ENCODE measurements at regions not wholly inside any gene's neighbourhood (a gene's known extent, or its start where the extent isn't known, plus 50 kb on each side); places are given as distances from the start of the nearest gene placed in this dataset.

DNA sequence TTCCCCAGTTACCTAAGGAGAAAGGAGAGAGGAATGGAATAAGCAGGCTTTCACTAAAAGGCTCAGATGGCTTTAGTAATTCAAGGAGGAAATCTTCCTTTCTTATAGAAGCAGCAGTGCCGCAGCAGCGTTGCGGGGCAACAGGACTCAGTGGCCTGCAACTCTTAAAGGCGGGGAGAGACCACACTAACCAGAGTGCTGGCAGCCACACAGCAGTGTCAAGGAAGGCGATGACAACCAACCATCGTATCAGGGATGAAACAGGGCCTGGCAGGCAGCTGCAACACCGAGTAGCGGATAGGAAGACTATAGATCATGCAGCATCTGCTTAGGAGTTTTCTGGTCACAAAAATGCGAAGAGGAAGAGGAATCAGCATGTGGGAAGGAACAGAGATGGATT is 106.0 kb downstream of the ERCC5 start:
- peaks cover 0 to 6% (median 0%) of the 10 kb centered on the region in 4 donors for H3K4me1 ChIP-seq
- WGBS, 2 donors: 92 to 93% methylated on average over 9 of the region's 9 CpGs
- no peaks in the 10 kb centered on the region for H3K27me3 ChIP-seq
- no peaks in the 10 kb centered on the region for H3K9me3 ChIP-seq
- no peak overlapping the region for H3K4me3 ChIP-seq
- no peak for DNase-seq (ENCODE audit: low spot score in 2 of 2)
- H3K27ac ChIP-seq: no peak overlapping the region
- H3K36me3 ChIP-seq: no peaks in the 10 kb centered on the region
- no peak for TF ChIP-seq POLR2A (IDR thresholded peaks at IDR 0.05)

DNA sequence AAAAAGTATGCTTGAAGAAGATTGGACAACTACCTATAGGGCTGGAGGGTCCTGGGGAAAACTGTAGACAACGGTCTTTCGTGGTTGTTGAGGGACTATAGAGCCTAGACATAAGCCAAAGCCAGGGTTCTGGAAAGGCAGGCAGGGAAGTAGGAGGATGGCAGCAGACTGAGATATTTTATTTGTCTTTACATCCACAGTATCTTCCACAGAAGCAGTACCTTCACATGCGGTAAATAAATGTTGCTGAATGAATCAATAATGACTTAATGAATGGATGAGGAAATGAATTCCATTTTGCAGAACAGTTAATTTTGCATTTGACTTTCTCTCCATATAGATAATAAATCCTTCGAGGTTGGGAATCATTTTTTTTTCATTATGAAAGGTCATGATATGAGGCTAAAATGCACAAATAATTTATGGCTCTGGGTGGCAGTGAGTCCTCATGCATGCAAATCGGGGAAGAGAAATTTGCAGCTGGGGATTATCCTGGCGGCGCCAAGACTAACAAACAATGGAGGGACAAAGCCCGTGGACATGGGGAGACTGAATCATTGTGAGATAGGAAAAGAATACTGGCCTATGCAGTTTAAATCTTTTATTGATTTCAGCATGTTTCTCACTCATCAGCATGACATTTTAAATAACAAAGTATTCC is 102.0 kb downstream of the ERCC5 start:
- Histone ChIP-seq H3K4me1 (peaks cover 0 to 6% (median 0%) of the 10 kb centered on the region in 4 donors), H3K27ac (peak overlapping the region in 1 of 4 donors; percentile 4), H3K4me3 (no peak overlapping the region), H3K9me3 (peaks cover 0 to 2% (median 0%) of the 10 kb centered on the region in 4 donors), H3K27me3 (no peaks in the 10 kb centered on the region), H3K36me3 (no peaks in the 10 kb centered on the region)
- peak in 1 of 2 donors; percentile 12 for DNase-seq (ENCODE audit: low spot score in 2 of 2)
- 42 to 47% methylated on average over 8 of the region's 8 CpGs for whole genome bisulfite sequencing, 2 donors
- TF ChIP-seq POLR2A (IDR thresholded peaks at IDR 0.05): no peak
- TF ChIP-seq CTCF (IDR thresholded peaks at IDR 0.05): peak in 3 of 5 experiments; percentile 29 to 42 (median 37)
- TF ChIP-seq EP300 (IDR thresholded peaks at IDR 0.05): no peak

DNA sequence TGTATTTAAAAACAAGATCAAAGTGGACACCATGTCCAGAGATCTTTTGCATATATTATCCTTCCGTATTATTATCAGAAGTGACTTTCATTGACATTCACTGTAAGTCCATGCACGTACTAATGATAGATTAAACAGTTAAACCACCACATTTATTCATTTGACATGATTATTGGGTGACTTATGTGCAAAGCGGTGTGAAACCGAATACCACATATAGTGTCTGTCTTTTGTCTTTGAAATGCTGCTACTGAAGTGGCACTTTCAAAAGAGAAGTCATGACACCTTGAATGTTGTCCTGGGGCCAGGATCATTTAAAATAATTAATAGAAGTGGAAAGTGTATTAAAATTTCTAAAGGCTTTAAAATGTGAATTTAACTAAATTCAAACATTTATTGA is 100.1 kb downstream of the ERCC5 start:
- no peak overlapping the region for H3K27ac ChIP-seq
- H3K4me3 ChIP-seq: no peak overlapping the region
- no peak for DNase-seq (ENCODE audit: low spot score in 2 of 2)
- H3K27me3 ChIP-seq: no peaks in the 10 kb centered on the region
- peaks cover 0 to 12% (median 0%) of the 10 kb centered on the region in 4 donors for H3K9me3 ChIP-seq
- TF ChIP-seq POLR2A (IDR thresholded peaks at IDR 0.05): no peak
- no peak for TF ChIP-seq EP300 (IDR thresholded peaks at IDR 0.05)
- TF ChIP-seq CTCF (IDR thresholded peaks at IDR 0.05): no peak
- H3K36me3 ChIP-seq: no peaks in the 10 kb centered on the region
- 82 to 87% methylated on average over 4 of the region's 4 CpGs for WGBS, 2 donors
- peaks cover 0 to 6% (median 0%) of the 10 kb centered on the region in 4 donors for H3K4me1 ChIP-seq

- Histone ChIP-seq H3K36me3 (no peaks in the 10 kb centered on the region), H3K27me3 (no peaks in the 10 kb centered on the region), H3K4me3 (no peak overlapping the region), H3K9me3 (peaks cover 0 to 16% (median 0%) of the 10 kb centered on the region in 4 donors), H3K4me1 (peaks cover 0 to 6% (median 0%) of the 10 kb centered on the region in 4 donors), H3K27ac (no peak overlapping the region)
- no peak for TF ChIP-seq CTCF (IDR thresholded peaks at IDR 0.05)
- TF ChIP-seq EP300 (IDR thresholded peaks at IDR 0.05): no peak
- no peak for TF ChIP-seq POLR2A (IDR thresholded peaks at IDR 0.05)
- no peak for DNase-seq (ENCODE audit: low spot score in 2 of 2)
- 55 to 56% methylated on average over 7 of the region's 7 CpGs for WGBS, 2 donors
Measured at GRCh38 chr13:102945324-102945815, 99.5 kb downstream of the ERCC5 start.

GRCh38 chr13:102944821-102945220 is 99.0 kb downstream of the ERCC5 start:
- 59 to 67% methylated on average over 2 of the region's 2 CpGs for WGBS, 2 donors
- Histone ChIP-seq H3K4me1 (peaks cover 0 to 6% (median 0%) of the 10 kb centered on the region in 4 donors), H3K27ac (no peak overlapping the region), H3K9me3 (peaks cover 0 to 16% (median 0%) of the 10 kb centered on the region in 4 donors), H3K4me3 (no peak overlapping the region), H3K36me3 (no peaks in the 10 kb centered on the region), H3K27me3 (no peaks in the 10 kb centered on the region)
- no peak for DNase-seq (ENCODE audit: low spot score in 2 of 2)
- TF ChIP-seq POLR2A (IDR thresholded peaks at IDR 0.05) (no peak), CTCF (IDR thresholded peaks at IDR 0.05) (no peak), EP300 (IDR thresholded peaks at IDR 0.05) (no peak)
